ENCODE measurements at regions not wholly inside any gene's neighbourhood (a gene's known extent, or its start where the extent isn't known, plus 50 kb on each side); places are given as distances from the start of the nearest gene placed in this dataset.
"Not testable (repeated sequence)": the region's sequence is repeated elsewhere in the genome, so short reads cannot be mapped to it uniquely, and the experiment has no call there.

DNA sequence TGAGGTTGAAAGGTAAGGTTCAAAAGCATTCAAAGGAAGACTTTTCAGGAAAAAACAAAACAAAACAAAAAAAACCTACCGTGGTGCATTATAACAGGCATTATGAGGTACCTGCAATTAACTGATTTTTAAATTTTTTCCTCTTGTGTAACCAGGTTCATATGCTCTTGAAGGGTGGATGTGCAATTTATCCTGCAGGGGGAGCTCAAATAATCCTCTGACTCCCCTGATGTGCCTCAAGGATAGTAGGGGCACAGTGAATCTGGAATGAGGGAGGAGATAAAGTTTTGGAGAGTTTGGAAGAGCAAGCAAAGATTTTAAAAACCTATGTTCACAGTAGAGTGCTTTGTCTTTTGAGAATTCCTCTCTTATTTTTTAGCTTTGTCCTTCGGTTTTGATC is 1349.4 kb downstream of the CDH8 start:
- H3K9me3 Mint-ChIP-seq, result peaks cover 34% of the 10 kb centered on the region
- H3K4me3 Mint-ChIP-seq, result no peak overlapping the region
- no peaks in the 10 kb centered on the region for H3K36me3 Mint-ChIP-seq (ENCODE audit: low read depth)

GRCh38 chr16:60684002-60684401 is 1352.2 kb downstream of the CDH8 start:
- no peaks in the 10 kb centered on the region for H3K36me3 Mint-ChIP-seq (ENCODE audit: low read depth)

More for the DNA sequence above, 1349.4 kb downstream of the CDH8 start:
- H3K27me3 Mint-ChIP-seq (ENCODE audit: low read depth), result no peaks in the 10 kb centered on the region
- H3K4me1 Mint-ChIP-seq (ENCODE audit: low read depth), result no peaks in the 10 kb centered on the region
- H3K27ac Mint-ChIP-seq, result no peak overlapping the region

GRCh38 chr16:60682219-60682618 is 1354.0 kb downstream of the CDH8 start:
- no peaks in the 10 kb centered on the region for H3K36me3 Mint-ChIP-seq (ENCODE audit: low read depth)
- H3K27me3 Mint-ChIP-seq (ENCODE audit: low read depth), result no peaks in the 10 kb centered on the region
- H3K9me3 Mint-ChIP-seq, result peaks cover 32% of the 10 kb centered on the region
- no peaks in the 10 kb centered on the region for H3K4me1 Mint-ChIP-seq (ENCODE audit: low read depth)
- H3K4me3 Mint-ChIP-seq, result no peak overlapping the region
- no peak overlapping the region for H3K27ac Mint-ChIP-seq

More at GRCh38 chr16:60684002-60684401, 1352.2 kb downstream of the CDH8 start:
- H3K27ac Mint-ChIP-seq, result no peak overlapping the region
- no peaks in the 10 kb centered on the region for H3K4me1 Mint-ChIP-seq (ENCODE audit: low read depth)
- no peaks in the 10 kb centered on the region for H3K27me3 Mint-ChIP-seq (ENCODE audit: low read depth)
- H3K9me3 Mint-ChIP-seq, result peaks cover 36% of the 10 kb centered on the region
- no peak overlapping the region for H3K4me3 Mint-ChIP-seq

GRCh38 chr16:60681043-60681442 is 1355.2 kb downstream of the CDH8 start:
- Mint-ChIP-seq H3K4me1 (ENCODE audit: low read depth) (no peaks in the 10 kb centered on the region), H3K9me3 (peaks cover 24% of the 10 kb centered on the region), H3K27me3 (ENCODE audit: low read depth) (no peaks in the 10 kb centered on the region), H3K36me3 (ENCODE audit: low read depth) (no peaks in the 10 kb centered on the region), H3K4me3 (no peak overlapping the region), H3K27ac (no peak overlapping the region)

DNA sequence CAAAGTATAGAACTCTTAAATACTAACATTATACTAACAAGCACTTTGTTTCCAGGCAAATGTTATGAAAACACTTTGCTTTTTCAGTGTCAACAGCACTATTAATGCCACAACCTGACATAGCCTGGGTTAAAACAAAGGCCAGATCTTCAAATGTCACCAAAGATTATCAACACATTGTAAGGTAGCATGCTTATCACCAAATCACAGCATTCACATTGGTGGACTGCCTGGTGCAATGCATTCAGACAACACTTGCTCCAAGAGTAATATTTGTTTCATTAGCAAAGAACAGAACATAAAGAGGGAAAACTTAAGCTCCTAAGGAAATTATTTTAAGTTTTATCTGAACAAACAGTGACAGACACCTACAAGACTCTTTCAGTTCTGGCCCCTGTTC is 1361.2 kb downstream of the CDH8 start:
- Mint-ChIP-seq H3K4me3 (no peak overlapping the region), H3K4me1 (ENCODE audit: low read depth) (no peaks in the 10 kb centered on the region), H3K9me3 (peaks cover 4% of the 10 kb centered on the region), H3K27ac (no peak overlapping the region), H3K36me3 (ENCODE audit: low read depth) (no peaks in the 10 kb centered on the region), H3K27me3 (ENCODE audit: low read depth) (no peaks in the 10 kb centered on the region)

DNA sequence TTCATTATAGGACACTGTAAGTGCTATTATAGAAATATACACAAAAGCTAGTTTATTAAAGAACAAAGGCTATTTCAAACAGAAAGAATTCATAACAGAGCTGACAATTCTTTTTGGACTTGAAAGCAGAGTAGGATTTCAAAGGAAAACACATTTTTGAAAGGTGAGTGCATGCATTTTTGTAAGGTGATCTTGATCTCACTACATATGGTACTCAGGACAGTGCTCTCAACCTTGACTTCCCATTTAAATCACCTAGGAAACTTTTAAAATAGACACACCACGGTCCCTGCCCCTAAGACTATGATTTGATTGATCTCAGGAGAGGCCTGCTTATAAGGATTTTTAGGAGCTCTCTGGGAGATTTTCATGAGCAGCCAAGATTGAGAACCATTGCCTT is 1362.0 kb downstream of the CDH8 start:
- Mint-ChIP-seq H3K27ac (no peak overlapping the region), H3K9me3 (peaks cover 4% of the 10 kb centered on the region), H3K4me3 (no peak overlapping the region)

DNA sequence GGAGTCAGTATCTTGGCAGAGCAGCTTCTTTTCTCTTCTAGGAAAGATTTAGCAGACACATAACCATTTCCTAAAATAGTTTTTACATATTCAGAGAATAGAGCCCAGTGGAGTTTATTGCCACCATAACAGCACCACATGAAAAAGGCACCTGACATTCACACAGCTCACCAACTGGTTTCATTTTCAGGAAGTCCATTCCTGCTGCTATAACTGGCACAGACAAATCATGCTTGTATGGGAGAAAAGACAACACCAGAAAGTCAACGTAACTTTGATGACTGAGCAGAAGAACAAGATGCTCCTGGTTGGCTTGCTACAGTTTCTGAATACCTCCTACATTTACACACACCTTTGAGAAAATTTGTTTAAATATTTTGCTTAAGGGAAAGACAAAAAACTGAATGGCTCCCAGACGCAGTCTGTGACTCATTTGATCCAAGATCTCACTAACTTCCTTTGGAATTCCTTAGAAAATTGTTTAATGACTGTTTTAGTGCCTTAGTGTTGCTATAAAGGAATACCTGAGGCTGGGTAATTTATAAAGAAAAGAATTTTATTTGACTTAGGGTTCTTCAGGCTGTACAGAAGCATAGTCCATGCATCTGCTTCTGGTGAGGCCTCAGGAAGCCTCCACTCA is 1380.6 kb downstream of the CDH8 start:
- no peak overlapping the region for H3K4me3 Mint-ChIP-seq
- H3K27ac Mint-ChIP-seq, result no peak overlapping the region
- H3K4me1 Mint-ChIP-seq (ENCODE audit: low read depth), result no peaks in the 10 kb centered on the region
- no peaks in the 10 kb centered on the region for H3K36me3 Mint-ChIP-seq (ENCODE audit: low read depth)
- no peaks in the 10 kb centered on the region for H3K27me3 Mint-ChIP-seq (ENCODE audit: low read depth)
- H3K9me3 Mint-ChIP-seq, result peaks cover 20% of the 10 kb centered on the region

More for the DNA sequence above, 1362.0 kb downstream of the CDH8 start:
- Mint-ChIP-seq H3K36me3 (ENCODE audit: low read depth) (no peaks in the 10 kb centered on the region), H3K4me1 (ENCODE audit: low read depth) (no peaks in the 10 kb centered on the region), H3K27me3 (ENCODE audit: low read depth) (no peaks in the 10 kb centered on the region)

DNA sequence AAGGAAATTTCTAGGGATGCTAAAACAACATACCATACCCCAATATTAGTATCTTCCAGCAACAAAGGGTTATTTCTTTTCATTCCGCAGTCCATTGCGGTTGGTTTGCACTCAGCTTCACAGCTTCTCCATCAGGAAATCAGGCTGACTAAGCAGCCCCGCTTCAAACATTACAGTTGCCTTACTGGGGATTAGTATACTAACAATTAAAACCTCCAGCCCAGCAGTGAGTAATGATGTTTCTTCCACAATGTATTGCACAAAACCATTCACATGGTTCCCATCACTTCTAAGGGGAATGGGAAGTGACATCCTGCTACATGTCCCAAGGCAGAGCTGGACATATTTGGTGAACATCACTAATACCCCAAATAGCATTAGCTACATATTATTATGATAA is 1384.9 kb downstream of the CDH8 start:
- no peaks in the 10 kb centered on the region for H3K27me3 Mint-ChIP-seq (ENCODE audit: low read depth)
- H3K4me1 Mint-ChIP-seq (ENCODE audit: low read depth), result no peaks in the 10 kb centered on the region
- no peak overlapping the region for H3K4me3 Mint-ChIP-seq

DNA sequence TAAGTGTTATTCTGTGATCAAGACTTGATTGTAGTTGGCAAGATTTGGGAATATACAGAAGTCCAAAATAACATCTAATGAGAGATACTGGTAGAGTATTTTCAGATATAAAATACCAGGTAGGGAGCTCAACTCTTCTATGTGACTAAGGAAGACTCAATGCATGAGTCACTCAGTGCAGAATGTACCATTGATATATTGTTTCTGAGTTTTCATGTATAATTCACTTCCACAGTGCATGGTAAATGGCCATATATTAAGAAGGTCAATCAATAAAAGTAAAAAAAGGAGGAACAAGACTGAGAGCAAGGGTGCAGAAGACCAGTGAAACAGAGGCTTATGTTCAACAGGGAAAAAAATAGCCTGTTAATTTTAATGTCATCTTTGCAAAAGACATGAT is 1387.9 kb downstream of the CDH8 start:
- H3K27ac Mint-ChIP-seq, result no peak overlapping the region
- H3K4me1 Mint-ChIP-seq (ENCODE audit: low read depth), result no peaks in the 10 kb centered on the region
- no peaks in the 10 kb centered on the region for H3K27me3 Mint-ChIP-seq (ENCODE audit: low read depth)
- peaks cover 27% of the 10 kb centered on the region for H3K9me3 Mint-ChIP-seq
- H3K4me3 Mint-ChIP-seq, result no peak overlapping the region
- no peaks in the 10 kb centered on the region for H3K36me3 Mint-ChIP-seq (ENCODE audit: low read depth)

More for the DNA sequence above, 1384.9 kb downstream of the CDH8 start:
- H3K9me3 Mint-ChIP-seq, result peaks cover 19% of the 10 kb centered on the region
- H3K36me3 Mint-ChIP-seq (ENCODE audit: low read depth), result no peaks in the 10 kb centered on the region
- no peak overlapping the region for H3K27ac Mint-ChIP-seq

DNA sequence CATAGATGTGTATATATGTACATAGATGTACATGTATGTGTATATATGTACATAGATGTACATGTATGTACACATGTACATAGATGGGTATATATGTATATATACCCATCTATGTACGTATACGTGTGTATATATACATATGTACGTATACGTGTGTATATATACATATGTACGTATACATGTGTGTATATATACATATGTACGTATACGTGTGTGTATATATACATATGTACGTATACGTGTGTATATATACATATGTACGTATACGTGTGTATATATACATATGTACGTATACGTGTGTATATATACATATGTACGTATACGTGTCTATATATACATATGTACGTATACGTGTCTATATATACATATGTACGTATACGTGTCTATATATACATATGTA is 1388.8 kb downstream of the CDH8 start:
- not testable (repeated sequence) for H3K4me3 Mint-ChIP-seq; H3K4me1 Mint-ChIP-seq (ENCODE audit: low read depth); H3K27ac Mint-ChIP-seq; H3K27me3 Mint-ChIP-seq (ENCODE audit: low read depth); H3K36me3 Mint-ChIP-seq (ENCODE audit: low read depth)
- H3K9me3 Mint-ChIP-seq, result peaks cover 21% of the 10 kb centered on the region

DNA sequence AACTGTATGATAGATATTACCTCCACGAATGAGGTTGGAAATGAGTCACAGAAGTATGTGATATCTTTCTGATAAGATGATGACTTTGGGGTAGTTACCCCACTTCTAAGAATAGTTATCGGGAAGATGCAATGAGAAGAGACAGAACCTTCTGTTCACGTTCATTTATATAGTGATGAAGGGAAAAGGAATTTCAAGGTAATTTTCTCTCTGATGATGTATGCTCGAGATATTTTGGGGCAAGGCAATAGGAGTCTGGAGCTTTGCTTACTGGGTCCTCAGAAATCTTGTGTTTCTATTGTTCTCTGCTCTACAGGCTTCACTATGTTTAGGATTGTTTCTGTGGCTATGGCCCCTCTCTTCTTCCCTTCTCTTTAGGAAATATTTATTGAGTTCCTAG is 1389.6 kb downstream of the CDH8 start:
- Mint-ChIP-seq H3K36me3 (ENCODE audit: low read depth) (no peaks in the 10 kb centered on the region), H3K27me3 (ENCODE audit: low read depth) (no peaks in the 10 kb centered on the region), H3K4me3 (no peak overlapping the region), H3K9me3 (peaks cover 29% of the 10 kb centered on the region), H3K27ac (no peak overlapping the region), H3K4me1 (ENCODE audit: low read depth) (no peaks in the 10 kb centered on the region)

DNA sequence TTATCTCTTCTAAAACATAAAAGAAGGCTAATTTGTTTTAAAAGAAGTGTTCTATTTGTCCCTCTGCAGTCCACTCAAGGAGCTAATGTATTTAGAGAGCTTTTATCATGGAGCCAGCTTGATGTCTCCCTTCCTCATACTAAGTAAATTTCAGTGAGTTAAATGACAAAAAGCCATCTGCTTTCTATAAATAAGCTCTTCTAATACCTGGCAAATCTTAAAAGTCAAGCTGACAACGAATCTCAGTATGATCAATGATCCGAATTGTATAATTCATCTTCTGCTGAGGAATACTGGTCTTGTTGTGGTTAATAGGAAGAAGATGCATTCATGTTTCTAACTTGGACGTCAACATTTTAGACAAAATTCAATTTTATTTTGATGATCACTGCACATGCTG is 1390.7 kb downstream of the CDH8 start:
- Mint-ChIP-seq H3K4me3 (no peak overlapping the region), H3K9me3 (peaks cover 34% of the 10 kb centered on the region), H3K4me1 (ENCODE audit: low read depth) (no peaks in the 10 kb centered on the region), H3K27me3 (ENCODE audit: low read depth) (no peaks in the 10 kb centered on the region), H3K36me3 (ENCODE audit: low read depth) (no peaks in the 10 kb centered on the region), H3K27ac (no peak overlapping the region)

GRCh38 chr16:60642956-60643355 is 1393.3 kb downstream of the CDH8 start:
- Mint-ChIP-seq H3K27me3 (ENCODE audit: low read depth) (no peaks in the 10 kb centered on the region), H3K36me3 (ENCODE audit: low read depth) (no peaks in the 10 kb centered on the region), H3K9me3 (peaks cover 37% of the 10 kb centered on the region), H3K4me3 (no peak overlapping the region), H3K27ac (no peak overlapping the region), H3K4me1 (ENCODE audit: low read depth) (no peaks in the 10 kb centered on the region)

DNA sequence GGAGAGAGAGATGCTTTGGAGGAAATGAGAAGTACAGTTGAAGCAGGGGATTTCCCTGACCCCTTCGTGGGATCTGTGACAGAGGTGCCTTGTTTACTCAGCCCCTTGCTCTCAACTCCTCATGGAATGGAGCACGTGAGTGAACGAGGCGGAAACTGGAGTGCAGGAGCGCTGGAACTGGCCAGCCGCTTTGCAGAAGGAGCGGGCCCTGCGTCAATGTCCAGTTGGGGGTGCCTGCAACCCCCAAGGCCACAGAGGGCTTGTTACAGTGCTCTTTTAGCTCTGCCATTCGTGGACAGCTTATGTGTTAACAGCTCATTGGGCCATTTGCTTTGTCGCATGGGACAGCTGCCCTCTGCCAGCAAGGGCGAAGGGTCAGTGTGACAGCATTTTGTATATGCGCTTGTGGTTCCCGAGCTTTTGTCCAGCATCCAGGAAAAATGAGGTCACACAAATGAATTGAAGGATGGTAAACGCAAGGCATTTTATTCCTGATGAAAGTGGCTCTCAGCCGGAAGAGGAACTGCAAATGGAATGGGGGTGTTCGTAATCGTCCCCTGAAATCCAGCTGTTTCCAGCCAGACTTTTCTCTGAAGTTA is 1395.1 kb downstream of the CDH8 start:
- Mint-ChIP-seq H3K9me3 (peaks cover 29% of the 10 kb centered on the region), H3K27ac (no peak overlapping the region), H3K36me3 (ENCODE audit: low read depth) (no peaks in the 10 kb centered on the region), H3K4me1 (ENCODE audit: low read depth) (no peaks in the 10 kb centered on the region), H3K4me3 (no peak overlapping the region), H3K27me3 (ENCODE audit: low read depth) (no peaks in the 10 kb centered on the region)

- H3K27ac Mint-ChIP-seq, result no peak overlapping the region
- H3K4me3 Mint-ChIP-seq, result no peak overlapping the region
- H3K4me1 Mint-ChIP-seq (ENCODE audit: low read depth), result no peaks in the 10 kb centered on the region
- H3K27me3 Mint-ChIP-seq (ENCODE audit: low read depth), result no peaks in the 10 kb centered on the region
- no peaks in the 10 kb centered on the region for H3K36me3 Mint-ChIP-seq (ENCODE audit: low read depth)
- peaks cover 22% of the 10 kb centered on the region for H3K9me3 Mint-ChIP-seq
Measured at GRCh38 chr16:60640038-60640437, 1396.2 kb downstream of the CDH8 start.

Data from T-helper 1 cell treated with Interleukin-12 subunit alpha and Interleukin-12 subunit beta and Interleukin-4 antibody, amounts not matched to agents 30 μg/mL and 1 μg/mL, for 36 hours (primary cell).